Aorta (tissue), 5 donors: ENCODE measurements at regions not wholly inside any gene's neighbourhood (a gene's known extent, or its start where the extent isn't known, plus 50 kb on each side); places are given as distances from the start of the nearest gene placed in this dataset.
"Not testable (repeated sequence)": the region's sequence is repeated elsewhere in the genome, so short reads cannot be mapped to it uniquely, and the experiment has no call there.

ENCODE experiments used
- ATAC-seq: fragments of 200-7000 bp; cut with Tn5 transposase; one replicate; pipeline ENCODE4 v1.9.1; 2022; ENCODE audit warnings: moderate library complexity; ENCODE audit not compliant: low FRiP score
- DNase-seq, 2 donors: peaks; one replicate each; pipeline ENCODE4 v3.0.0-alpha.2; 2020
- H3K27ac ChIP-seq, 2 donors: one replicate each; pipeline ENCODE4 v1.5.1; 2013; ENCODE audit warnings: low read length in 2 of 2, mild to moderate bottlenecking in 2 of 2, moderate library complexity in 2 of 2, control low read depth in 1 of 2, inconsistent platforms in 1 of 2, low read depth in 1 of 2
- H3K27me3 ChIP-seq, 2 donors: one replicate each; pipeline ENCODE4 v1.6.1; 2013; ENCODE audit warnings: control low read depth in 1 of 2, low read length in 1 of 2, mild to moderate bottlenecking in 1 of 2, moderate library complexity in 1 of 2; ENCODE audit not compliant: insufficient read depth in 2 of 2, control insufficient read depth in 1 of 2
- H3K36me3 ChIP-seq, 2 donors: one replicate each; pipeline ENCODE4 v1.6.1; 2013; ENCODE audit warnings: control low read depth in 1 of 2, low read length in 1 of 2, mild to moderate bottlenecking in 1 of 2; ENCODE audit not compliant: insufficient read depth in 2 of 2, control insufficient read depth in 1 of 2
- H3K4me1 ChIP-seq, 2 donors: one replicate each; pipeline ENCODE4 v1.6.1; 2013; ENCODE audit warnings: low read length in 2 of 2, control low read depth in 1 of 2, mild to moderate bottlenecking in 1 of 2, moderate library complexity in 1 of 2; ENCODE audit not compliant: insufficient read depth in 2 of 2, control insufficient read depth in 1 of 2
- H3K4me3 ChIP-seq, 2 donors: one replicate each; pipeline ENCODE4 v1.5.1; 2013; ENCODE audit warnings: low read length in 2 of 2, control low read depth in 1 of 2, mild to moderate bottlenecking in 1 of 2
- H3K9me3 ChIP-seq: one replicate; pipeline ENCODE4 v1.6.1; 2013; ENCODE audit warnings: mild to moderate bottlenecking, low read length; ENCODE audit not compliant: control insufficient read depth
- WGBS, 2 donors: extraction: QIAGEN DNeasy Blood & Tissue Kit; methylation state at CpG; one replicate each; pipeline ENCODE4 v1.1.7; 2013; 5-methylcytosine and 5-hydroxymethylcytosine counted together
- intact Hi-C, 2 donors: fragments of 100-400 bp; cut with DNase I; formaldehyde crosslinking; loops; one replicate each; pipeline versions ENCODE4 v1.14.2 to v1.15.0; 2022
- donor health status: healthy with polysubstance abuse.
- donor health status: Bipolar disorder and iron deficiency.
- donor health status: DM: no; HTN: no; CAD: no.
- donor health status: DM: no; HTN: no; CAD: no.
- donor health status: DM: yes; HTN: yes; CAD: no.

GRCh38 chr2:65765376-65765775 is 333.0 kb upstream of the SPRED2 start:
- intact Hi-C loops: no loop called here
- WGBS, 2 donors: 85% methylated on average over 3 of the region's 3 CpGs
- Histone ChIP-seq H3K4me1 (no peaks in the 10 kb centered on the region), H3K27ac (no peak overlapping the region), H3K27me3 (no peaks in the 10 kb centered on the region), H3K4me3 (no peak overlapping the region), H3K36me3 (no peaks in the 10 kb centered on the region), H3K9me3 (no peaks in the 10 kb centered on the region)
- DNase-seq (no peak), ATAC-seq (no peak)

GRCh38 chr2:65762068-65762467 is 329.7 kb upstream of the SPRED2 start:
- 82 to 89% methylated on average over 3 of the region's 3 CpGs for WGBS, 2 donors

GRCh38 chr2:65754219-65754618 is 321.8 kb upstream of the SPRED2 start:
- Histone ChIP-seq H3K36me3 (no peaks in the 10 kb centered on the region), H3K27ac (no peak overlapping the region), H3K4me1 (no peaks in the 10 kb centered on the region), H3K27me3 (no peaks in the 10 kb centered on the region), H3K4me3 (no peak overlapping the region), H3K9me3 (peaks cover 7% of the 10 kb centered on the region)
- DNase-seq (no peak), ATAC-seq (no peak)
- WGBS, 2 donors: 51 to 82% methylated on average over 1 of the region's 1 CpG
- intact Hi-C loops: no loop called here

More at GRCh38 chr2:65762068-65762467, 329.7 kb upstream of the SPRED2 start:
- ATAC-seq (no peak), DNase-seq (no peak)
- intact Hi-C loops: no loop called here
- Histone ChIP-seq H3K4me3 (no peak overlapping the region), H3K27ac (no peak overlapping the region), H3K27me3 (no peaks in the 10 kb centered on the region), H3K36me3 (no peaks in the 10 kb centered on the region), H3K4me1 (no peaks in the 10 kb centered on the region), H3K9me3 (peaks cover 2% of the 10 kb centered on the region)

GRCh38 chr2:65751408-65751807 is 319.0 kb upstream of the SPRED2 start:
- peaks cover 0 to 3% of the 10 kb centered on the region in 2 donors for H3K4me1 ChIP-seq
- no peaks in the 10 kb centered on the region for H3K36me3 ChIP-seq
- H3K27ac ChIP-seq: no peak overlapping the region
- intact Hi-C loops: no loop called here
- DNase-seq: no peak
- peaks cover 2% of the 10 kb centered on the region for H3K9me3 ChIP-seq
- H3K4me3 ChIP-seq: no peak overlapping the region
- ATAC-seq: no peak
- no peaks in the 10 kb centered on the region for H3K27me3 ChIP-seq
- 55 to 69% methylated on average over 2 of the region's 2 CpGs for WGBS, 2 donors

GRCh38 chr2:65749545-65749944 is 317.1 kb upstream of the SPRED2 start:
- Histone ChIP-seq H3K9me3 (peaks cover 2% of the 10 kb centered on the region), H3K27me3 (no peaks in the 10 kb centered on the region), H3K36me3 (no peaks in the 10 kb centered on the region), H3K4me1 (peaks cover 0 to 6% of the 10 kb centered on the region in 2 donors), H3K27ac (no peak overlapping the region), H3K4me3 (no peak overlapping the region)
- intact Hi-C loops: no loop called here
- ATAC-seq: no peak
- no peak for DNase-seq
- 63 to 84% methylated on average over 3 of the region's 3 CpGs for WGBS, 2 donors

GRCh38 chr2:65747875-65748274 is 315.5 kb upstream of the SPRED2 start:
- H3K4me3 ChIP-seq, intact Hi-C loops, ATAC-seq, DNase-seq, H3K36me3 ChIP-seq, H3K27me3 ChIP-seq, H3K9me3 ChIP-seq, H3K27ac ChIP-seq, H3K4me1 ChIP-seq: not testable (repeated sequence)
- WGBS, 2 donors: 72 to 95% methylated on average over 4 of the region's 4 CpGs

- H3K27ac ChIP-seq: no peak overlapping the region
- H3K36me3 ChIP-seq: no peaks in the 10 kb centered on the region
- intact Hi-C loops: no loop called here
- 8 to 71% methylated on average over 11 of the region's 11 CpGs for WGBS, 2 donors
- no peak overlapping the region for H3K4me3 ChIP-seq
- DNase-seq (no peak), ATAC-seq (peak; percentile 75)
- peaks cover 0 to 6% of the 10 kb centered on the region in 2 donors for H3K4me1 ChIP-seq
- H3K27me3 ChIP-seq: no peaks in the 10 kb centered on the region
- no peaks in the 10 kb centered on the region for H3K9me3 ChIP-seq
Measured at GRCh38 chr2:65746931-65747675, 314.7 kb upstream of the SPRED2 start.

GRCh38 chr2:65744477-65745200 is 312.2 kb upstream of the SPRED2 start:
- intact Hi-C loops: no loop called here
- Histone ChIP-seq H3K27ac (no peak overlapping the region), H3K4me3 (no peak overlapping the region), H3K9me3 (no peaks in the 10 kb centered on the region), H3K36me3 (no peaks in the 10 kb centered on the region), H3K4me1 (peaks cover 0 to 6% of the 10 kb centered on the region in 2 donors), H3K27me3 (peaks cover 0 to 2% of the 10 kb centered on the region in 2 donors)
- 94 to 97% methylated on average over 6 of the region's 6 CpGs for WGBS, 2 donors
- ATAC-seq (no peak), DNase-seq (no peak)

- WGBS, 2 donors: 96 to 97% methylated on average over 1 of the region's 1 CpG
- ATAC-seq: no peak
- intact Hi-C loops: no loop called here
Measured at GRCh38 chr2:65742977-65743376, 310.6 kb upstream of the SPRED2 start.

More at GRCh38 chr2:65742977-65743376, 310.6 kb upstream of the SPRED2 start:
- Histone ChIP-seq H3K27ac (no peak overlapping the region), H3K4me1 (peaks cover 0 to 6% of the 10 kb centered on the region in 2 donors), H3K36me3 (no peaks in the 10 kb centered on the region), H3K4me3 (no peak overlapping the region), H3K27me3 (peaks cover 0 to 2% of the 10 kb centered on the region in 2 donors), H3K9me3 (no peaks in the 10 kb centered on the region)
- no peak for DNase-seq
